ENCODE measurements at regions not wholly inside any gene's neighbourhood (a gene's known extent, or its start where the extent isn't known, plus 50 kb on each side); places are given as distances from the start of the nearest gene placed in this dataset.

- no peak for TF ChIP-seq EZH2 (IDR thresholded peaks at IDR 0.05; ENCODE audit: insufficient read depth, poor library complexity, severe bottlenecking)
- no peak for TF ChIP-seq EZH2phosphoT487 (IDR thresholded peaks at IDR 0.05; ENCODE audit: insufficient read depth, low read depth)
- no peaks in the 10 kb centered on the region for H3K9me2 ChIP-seq (ENCODE audit: insufficient read depth)
- H3K4me3 ChIP-seq = no peak overlapping the region
- in situ Hi-C loops (cut with MboI) = no loop called here
- H3F3A ChIP-seq (ENCODE audit: insufficient read depth) = no peaks in the 10 kb centered on the region
- no peak overlapping the region for H3K9ac ChIP-seq
- H3K27ac ChIP-seq = no peak overlapping the region
- H3K9me3 ChIP-seq (ENCODE audit: low read depth) = no peaks in the 10 kb centered on the region
- no peaks in the 10 kb centered on the region for H3K79me2 ChIP-seq (ENCODE audit: insufficient read depth)
- no peaks in the 10 kb centered on the region for H3K36me3 ChIP-seq (ENCODE audit: low read depth)
- no peaks in the 10 kb centered on the region for H3K4me1 ChIP-seq (ENCODE audit: insufficient read depth)
- 2 to 4% methylated on average over 2 of the region's 2 CpGs for whole genome bisulfite sequencing, 2 experiments (ENCODE audit: low coverage in 1 of 2, low lambda C conversion rate in 2 of 2, missing lambda C conversion rate in 2 of 2)
- H3K27me3 ChIP-seq (replicated peaks; ENCODE audit: insufficient read depth) = no peaks in the 10 kb centered on the region
- no peak for DNase-seq
- H3K4me2 ChIP-seq (ENCODE audit: unreplicated experiment) = no peak overlapping the region
- H4K20me1 ChIP-seq (ENCODE audit: insufficient read depth) = no peaks in the 10 kb centered on the region
- no peak overlapping the region for H2AFZ ChIP-seq
These were observed 311.0 kb downstream of the CENPC start for GRCh38 chr4:67234296-67234695.

GRCh38 chr4:67229148-67229547, 316.2 kb downstream of the CENPC start:
- no peaks in the 10 kb centered on the region for H3K79me2 ChIP-seq (ENCODE audit: insufficient read depth)
- DNase-seq = no peak
- no peaks in the 10 kb centered on the region for H4K20me1 ChIP-seq (ENCODE audit: insufficient read depth)
- no peaks in the 10 kb centered on the region for H3K4me1 ChIP-seq (ENCODE audit: insufficient read depth)
- H2AFZ ChIP-seq = no peak overlapping the region
- H3K9me3 ChIP-seq (ENCODE audit: low read depth) = no peaks in the 10 kb centered on the region
- in situ Hi-C loops (cut with MboI) = no loop called here
- H3K27me3 ChIP-seq (replicated peaks; ENCODE audit: insufficient read depth) = no peaks in the 10 kb centered on the region
- H3F3A ChIP-seq (ENCODE audit: insufficient read depth) = no peaks in the 10 kb centered on the region
- no peaks in the 10 kb centered on the region for H3K36me3 ChIP-seq (ENCODE audit: low read depth)
- 2 to 7% methylated on average over 5 of the region's 5 CpGs for WGBS, 2 experiments (ENCODE audit: low coverage in 1 of 2, low lambda C conversion rate in 2 of 2, missing lambda C conversion rate in 2 of 2)
- H3K9ac ChIP-seq = no peak overlapping the region
- TF ChIP-seq EZH2 (IDR thresholded peaks at IDR 0.05; ENCODE audit: insufficient read depth, poor library complexity, severe bottlenecking) (no peak), EZH2phosphoT487 (IDR thresholded peaks at IDR 0.05; ENCODE audit: insufficient read depth, low read depth) (no peak)
- no peak overlapping the region for H3K27ac ChIP-seq
- no peaks in the 10 kb centered on the region for H3K9me2 ChIP-seq (ENCODE audit: insufficient read depth)
- no peak overlapping the region for H3K4me2 ChIP-seq (ENCODE audit: unreplicated experiment)
- H3K4me3 ChIP-seq = no peak overlapping the region

GRCh38 chr4:67220861-67221260, 324.4 kb downstream of the CENPC start:
- no peaks in the 10 kb centered on the region for H3K36me3 ChIP-seq (ENCODE audit: low read depth)
- no peak overlapping the region for H3K9ac ChIP-seq
- WGBS, 2 experiments (ENCODE audit: low coverage in 1 of 2, low lambda C conversion rate in 2 of 2, missing lambda C conversion rate in 2 of 2) = 10 to 22% methylated on average over 2 of the region's 2 CpGs
- no peaks in the 10 kb centered on the region for H3K9me3 ChIP-seq (ENCODE audit: low read depth)
- no peaks in the 10 kb centered on the region for H4K20me1 ChIP-seq (ENCODE audit: insufficient read depth)
- H2AFZ ChIP-seq = no peak overlapping the region
- no peak overlapping the region for H3K27ac ChIP-seq
- TF ChIP-seq EZH2 (IDR thresholded peaks at IDR 0.05; ENCODE audit: insufficient read depth, poor library complexity, severe bottlenecking) (no peak), EZH2phosphoT487 (IDR thresholded peaks at IDR 0.05; ENCODE audit: insufficient read depth, low read depth) (no peak)
- no peaks in the 10 kb centered on the region for H3K4me1 ChIP-seq (ENCODE audit: insufficient read depth)
- H3K9me2 ChIP-seq (ENCODE audit: insufficient read depth) = no peaks in the 10 kb centered on the region
- H3K79me2 ChIP-seq (ENCODE audit: insufficient read depth) = no peaks in the 10 kb centered on the region
- no peaks in the 10 kb centered on the region for H3K27me3 ChIP-seq (replicated peaks; ENCODE audit: insufficient read depth)
- H3K4me3 ChIP-seq = no peak overlapping the region
- in situ Hi-C loops (cut with MboI) = no loop called here
- no peak overlapping the region for H3K4me2 ChIP-seq (ENCODE audit: unreplicated experiment)
- no peaks in the 10 kb centered on the region for H3F3A ChIP-seq (ENCODE audit: insufficient read depth)
- DNase-seq = no peak

- Histone ChIP-seq H3K9me3 (ENCODE audit: low read depth) (no peaks in the 10 kb centered on the region), H3K36me3 (ENCODE audit: low read depth) (no peaks in the 10 kb centered on the region), H3F3A (ENCODE audit: insufficient read depth) (no peaks in the 10 kb centered on the region), H4K20me1 (ENCODE audit: insufficient read depth) (no peaks in the 10 kb centered on the region), H3K4me1 (ENCODE audit: insufficient read depth) (no peaks in the 10 kb centered on the region), H3K9ac (no peak overlapping the region), H3K4me3 (no peak overlapping the region), H2AFZ (no peak overlapping the region), H3K9me2 (ENCODE audit: insufficient read depth) (no peaks in the 10 kb centered on the region), H3K27ac (no peak overlapping the region), H3K27me3 (replicated peaks; ENCODE audit: insufficient read depth) (no peaks in the 10 kb centered on the region), H3K4me2 (ENCODE audit: unreplicated experiment) (no peak overlapping the region), H3K79me2 (ENCODE audit: insufficient read depth) (no peaks in the 10 kb centered on the region)
- DNase-seq = no peak
- TF ChIP-seq EZH2 (IDR thresholded peaks at IDR 0.05; ENCODE audit: insufficient read depth, poor library complexity, severe bottlenecking) = no peak
- WGBS, 2 experiments (ENCODE audit: low coverage in 1 of 2, low lambda C conversion rate in 2 of 2, missing lambda C conversion rate in 2 of 2) = 27 to 54% methylated on average over 1 of the region's 1 CpG
- in situ Hi-C loops (cut with MboI) = no loop called here
These were observed 326.4 kb downstream of the CENPC start for GRCh38 chr4:67218883-67219282.

GRCh38 chr4:67207941-67208441, 337.3 kb downstream of the CENPC start:
- no peaks in the 10 kb centered on the region for H3F3A ChIP-seq (ENCODE audit: insufficient read depth)
- no peaks in the 10 kb centered on the region for H3K9me2 ChIP-seq (ENCODE audit: insufficient read depth)
- TF ChIP-seq EZH2 (IDR thresholded peaks at IDR 0.05; ENCODE audit: insufficient read depth, poor library complexity, severe bottlenecking) = no peak
- TF ChIP-seq EZH2phosphoT487 (IDR thresholded peaks at IDR 0.05; ENCODE audit: insufficient read depth, low read depth) = no peak
- no peak overlapping the region for H3K4me2 ChIP-seq (ENCODE audit: unreplicated experiment)
- H4K20me1 ChIP-seq (ENCODE audit: insufficient read depth) = no peaks in the 10 kb centered on the region
- H2AFZ ChIP-seq = no peak overlapping the region
- no peaks in the 10 kb centered on the region for H3K27me3 ChIP-seq (replicated peaks; ENCODE audit: insufficient read depth)
- no peak overlapping the region for H3K27ac ChIP-seq
- no peaks in the 10 kb centered on the region for H3K79me2 ChIP-seq (ENCODE audit: insufficient read depth)
- H3K9me3 ChIP-seq (ENCODE audit: low read depth) = no peaks in the 10 kb centered on the region
- no peak overlapping the region for H3K4me3 ChIP-seq
- no peaks in the 10 kb centered on the region for H3K4me1 ChIP-seq (ENCODE audit: insufficient read depth)
- no peak for DNase-seq
- H3K36me3 ChIP-seq (ENCODE audit: low read depth) = no peaks in the 10 kb centered on the region
- in situ Hi-C loops (cut with MboI) = no loop called here
- WGBS, 2 experiments (ENCODE audit: low coverage in 1 of 2, low lambda C conversion rate in 2 of 2, missing lambda C conversion rate in 2 of 2) = 9 to 14% methylated on average over 5 of the region's 5 CpGs
- no peak overlapping the region for H3K9ac ChIP-seq

Measured in GM23248 (cell line).